IMR-90 (cell line): ENCODE measurements at regions not wholly inside any gene's neighbourhood (a gene's known extent, or its start where the extent isn't known, plus 50 kb on each side); places are given as distances from the start of the nearest gene placed in this dataset.

Experiments
- ATAC-seq: fragments of 200-7000 bp; cut with Tn5 transposase; 2 replicates; pipeline ENCODE4 v1.9.1; 2020; ENCODE audit warnings: low read depth, mild to moderate bottlenecking, moderate library complexity
- BruUV-seq: library from RNA; stranded (reverse); fragments of 400-500 nt; replicated peaks from 2 replicates; lab custom pipeline; 2021; lab: Mats Ljungman, UMichigan
- CTCF ChIA-PET: fragments of 300-600 bp; formaldehyde crosslinking; extraction: SDS; loops from one replicate; lab custom pipeline; 2021; ENCODE audit warnings: antibody characterized with exemption; lab: Yijun Ruan, JAX
- POLR2A ChIA-PET: fragments of 300-600 bp; sonication (Branson Sonifier 250); formaldehyde crosslinking; loops from one replicate; lab custom pipeline; 2022; ENCODE audit warnings: antibody characterized with exemption; ENCODE audit not compliant: unreplicated experiment; lab: Charles Lee
- DNase-seq: peaks from one replicate; pipeline ENCODE4 v3.0.0; 2013
- H2AFZ ChIP-seq: replicated peaks from 2 replicates; pipeline ENCODE3; 2013; ENCODE audit warnings: low read length, mild to moderate bottlenecking; ENCODE audit not compliant: poor library complexity
- H2AK5ac ChIP-seq: 2 replicates; pipeline ENCODE4 v1.6.1; 2013; ENCODE audit warnings: low read depth, low read length, inconsistent platforms
- H2AK9ac ChIP-seq: replicated peaks from 2 replicates; pipeline ENCODE3; 2013; ENCODE audit warnings: mild to moderate bottlenecking, low read depth, low read length, moderate library complexity; ENCODE audit not compliant: poor library complexity
- H2BK120ac ChIP-seq: 2 replicates; pipeline ENCODE4 v1.6.1; 2013; ENCODE audit warnings: low read depth, low read length, inconsistent platforms
- H2BK15ac ChIP-seq: 3 replicates; pipeline ENCODE4 v1.6.1; 2013; ENCODE audit warnings: low read depth, low read length, inconsistent platforms
- H2BK20ac ChIP-seq: 2 replicates; pipeline ENCODE4 v1.6.1; 2013; ENCODE audit warnings: low read depth, mild to moderate bottlenecking, inconsistent platforms, low read length, moderate library complexity
- H2BK5ac ChIP-seq: 2 replicates; pipeline ENCODE4 v1.6.1; 2013; ENCODE audit warnings: mild to moderate bottlenecking, low read depth, low read length, inconsistent platforms; ENCODE audit not compliant: poor library complexity, severe bottlenecking
- H3K14ac ChIP-seq: replicated peaks from 2 replicates; pipeline ENCODE4 v1.6.1; 2013; ENCODE audit warnings: low read depth, low read length, inconsistent platforms
- H3K18ac ChIP-seq: 2 replicates; pipeline ENCODE4 v1.6.1; 2013; ENCODE audit warnings: low read depth, low read length, control low read depth
- H3K23ac ChIP-seq: 2 replicates; pipeline ENCODE4 v1.6.1; 2013; ENCODE audit warnings: low read depth, low read length, inconsistent platforms
- H3K27ac ChIP-seq: 2 replicates; pipeline ENCODE4 v1.5.1; 2013; ENCODE audit warnings: mild to moderate bottlenecking, control low read depth, low read length; ENCODE audit not compliant: insufficient read depth
- H3K27me3 ChIP-seq: 2 replicates; pipeline ENCODE4 v1.6.1; 2013; ENCODE audit warnings: low read length; ENCODE audit not compliant: control insufficient read depth, insufficient read depth
- H3K36me3 ChIP-seq: 2 replicates; pipeline ENCODE4 v1.6.1; 2013; ENCODE audit warnings: low read length, mixed read lengths; ENCODE audit not compliant: control insufficient read depth, insufficient read depth
- H3K4ac ChIP-seq: 2 replicates; pipeline ENCODE4 v1.6.1; 2013; ENCODE audit warnings: low read depth, low read length, inconsistent platforms
- H3K4me1 ChIP-seq: 2 replicates; pipeline ENCODE4 v1.6.1; 2013; ENCODE audit warnings: low read length, mixed read lengths; ENCODE audit not compliant: control insufficient read depth, insufficient read depth
- H3K4me2 ChIP-seq: 2 replicates; pipeline ENCODE4 v1.6.1; 2013; ENCODE audit warnings: low read depth, mild to moderate bottlenecking, control low read depth, low read length, moderate library complexity
- H3K4me3 ChIP-seq: 2 replicates; pipeline ENCODE4 v1.5.1; 2013; ENCODE audit warnings: low read depth, mild to moderate bottlenecking, control low read depth, low read length, moderate library complexity; ENCODE audit not compliant: insufficient read depth
- H3K56ac ChIP-seq: 2 replicates; pipeline ENCODE4 v1.6.1; 2013; ENCODE audit warnings: low read length, inconsistent platforms; ENCODE audit not compliant: insufficient read depth; ENCODE audit errors: extremely low read depth
- H3K79me1 ChIP-seq, 2 experiments: 2 replicates each; pipeline ENCODE4 v1.6.1; 2013; ENCODE audit warnings: low read length in 2 of 2, inconsistent platforms in 1 of 2, low read depth in 1 of 2
- H3K9ac ChIP-seq: 2 replicates; pipeline ENCODE4 v1.6.1; 2013; ENCODE audit warnings: low read depth, low read length, control low read depth
- H3K9me1 ChIP-seq: 2 replicates; pipeline ENCODE4 v1.6.1; 2013; ENCODE audit warnings: low read length, inconsistent platforms; ENCODE audit not compliant: insufficient read depth
- H3K9me3 ChIP-seq: 2 replicates; pipeline ENCODE4 v1.6.1; 2013; ENCODE audit warnings: low read length; ENCODE audit not compliant: control insufficient read depth, insufficient read depth
- H4K20me1 ChIP-seq: 2 replicates; pipeline ENCODE4 v1.6.1; 2013; ENCODE audit warnings: low read length, inconsistent platforms; ENCODE audit not compliant: insufficient read depth
- H4K5ac ChIP-seq: 2 replicates; pipeline ENCODE4 v1.6.1; 2013; ENCODE audit warnings: mild to moderate bottlenecking, low read depth, low read length, control low read depth
- H4K8ac ChIP-seq, 2 experiments: 2 replicates each; pipeline ENCODE4 v1.6.1; 2013; ENCODE audit warnings: low read depth in 2 of 2, low read length in 2 of 2, control low read depth in 1 of 2, inconsistent platforms in 1 of 2
- H4K91ac ChIP-seq: 2 replicates; pipeline ENCODE4 v1.6.1; 2013; ENCODE audit warnings: low read depth, low read length, inconsistent platforms; ENCODE audit not compliant: insufficient read depth
- BHLHE40 ChIP-seq: fragments of 150-350 bp; IDR thresholded peaks from 2 replicates; pipeline ENCODE4 v1.6.1; 2016; ENCODE audit warnings: mild to moderate bottlenecking, low read depth, low read length
- CEBPB ChIP-seq: IDR thresholded peaks from 2 replicates; pipeline ENCODE4 v1.6.1; 2012; ENCODE audit warnings: low read depth, low read length, improper control_type of control experiment
- ELK1 ChIP-seq: fragments of 150-350 bp; IDR thresholded peaks from 2 replicates; pipeline ENCODE4 v1.6.1; 2016; ENCODE audit warnings: low read depth, mild to moderate bottlenecking, low read length, moderate library complexity, borderline replicate concordance
- MXI1 ChIP-seq: IDR thresholded peaks from 2 replicates; pipeline ENCODE4 v1.6.1; 2012; ENCODE audit warnings: low read depth, mild to moderate bottlenecking, low read length, moderate library complexity, borderline replicate concordance
- POLR2A ChIP-seq: IDR thresholded peaks from 2 replicates; pipeline ENCODE4 v1.6.1; 2012; ENCODE audit warnings: mild to moderate bottlenecking, low read depth, low read length
- RAD21 ChIP-seq: IDR thresholded peaks from 2 replicates; pipeline ENCODE4 v1.6.1; 2012; ENCODE audit warnings: low read length, improper control_type of control experiment
- RFX5 ChIP-seq: IDR thresholded peaks from 2 replicates; pipeline ENCODE4 v1.8.0; 2012; ENCODE audit warnings: low read depth, mild to moderate bottlenecking, low read length, moderate library complexity
- WGBS, 2 experiments: methylation state at CpG; one replicate each; pipeline versions ENCODE4 v1.1.5 to v1.1.7; 2013; ENCODE audit warnings: missing lambda C conversion rate in 2 of 2; ENCODE audit not compliant: insufficient read length in 1 of 2; ENCODE audit errors: extremely low coverage in 2 of 2; 5-methylcytosine and 5-hydroxymethylcytosine counted together
- dilution Hi-C: fragments of 300-500 bp; cut with HindIII; formaldehyde crosslinking; loops from one replicate; pipeline ENCODE4 v1.14.3; 2018; ENCODE audit warnings: low sequenced_read_pairs; ENCODE audit not compliant: unreplicated experiment
- in situ Hi-C: fragments of 300-500 bp; cut with MboI; formaldehyde crosslinking; loops from 3 replicates; pipeline ENCODE4 v1.14.3; 2019; ENCODE audit warnings: low sequenced_read_pairs, inconsistent platforms, mixed read lengths
- intact Hi-C: fragments of 100-400 bp; cut with micrococcal nuclease; formaldehyde crosslinking; loops from 2 replicates; pipeline ENCODE4 v1.10.0; 2022
- TF ChIP-seq, protein P1 (sequence below): conservative IDR thresholded peaks from 2 replicates; pipeline ENCODE4 v1.5.1; 2012; ENCODE audit warnings: mild to moderate bottlenecking, low read depth, low read length, improper control_type of control experiment

DNA sequence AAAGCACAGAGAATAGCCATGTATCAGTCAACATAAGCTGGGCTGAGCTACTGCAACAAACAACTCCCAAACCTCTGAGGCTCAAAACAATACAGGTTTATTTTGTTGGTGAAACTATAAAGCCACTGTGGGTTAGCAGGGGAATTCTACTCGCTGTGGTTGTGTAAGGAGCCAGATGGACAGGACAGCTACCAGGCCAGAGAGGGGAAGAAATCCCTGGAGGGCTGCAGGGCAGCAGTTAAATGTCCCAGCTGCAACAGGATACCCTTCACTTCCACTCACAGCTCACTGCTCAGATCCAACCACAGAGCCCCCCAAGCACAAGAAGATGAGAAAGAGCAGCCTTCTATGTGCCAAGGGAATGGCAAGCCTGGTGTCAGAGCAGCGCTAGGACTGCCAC, 245.9 kb upstream of the RAB6C start:
- H3K4me3 ChIP-seq: no peak overlapping the region
- TF ChIP-seq BHLHE40: no peak
- no peak for TF ChIP-seq RAD21
- no peak for TF ChIP-seq ELK1
- TF ChIP-seq, protein P1, sequence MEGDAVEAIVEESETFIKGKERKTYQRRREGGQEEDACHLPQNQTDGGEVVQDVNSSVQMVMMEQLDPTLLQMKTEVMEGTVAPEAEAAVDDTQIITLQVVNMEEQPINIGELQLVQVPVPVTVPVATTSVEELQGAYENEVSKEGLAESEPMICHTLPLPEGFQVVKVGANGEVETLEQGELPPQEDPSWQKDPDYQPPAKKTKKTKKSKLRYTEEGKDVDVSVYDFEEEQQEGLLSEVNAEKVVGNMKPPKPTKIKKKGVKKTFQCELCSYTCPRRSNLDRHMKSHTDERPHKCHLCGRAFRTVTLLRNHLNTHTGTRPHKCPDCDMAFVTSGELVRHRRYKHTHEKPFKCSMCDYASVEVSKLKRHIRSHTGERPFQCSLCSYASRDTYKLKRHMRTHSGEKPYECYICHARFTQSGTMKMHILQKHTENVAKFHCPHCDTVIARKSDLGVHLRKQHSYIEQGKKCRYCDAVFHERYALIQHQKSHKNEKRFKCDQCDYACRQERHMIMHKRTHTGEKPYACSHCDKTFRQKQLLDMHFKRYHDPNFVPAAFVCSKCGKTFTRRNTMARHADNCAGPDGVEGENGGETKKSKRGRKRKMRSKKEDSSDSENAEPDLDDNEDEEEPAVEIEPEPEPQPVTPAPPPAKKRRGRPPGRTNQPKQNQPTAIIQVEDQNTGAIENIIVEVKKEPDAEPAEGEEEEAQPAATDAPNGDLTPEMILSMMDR: no peak
- no peak for TF ChIP-seq POLR2A
- TF ChIP-seq MXI1: no peak
- no peak for TF ChIP-seq CEBPB
- TF ChIP-seq RFX5: no peak
- H2AFZ ChIP-seq: no peak overlapping the region
- ATAC-seq (no peak), DNase-seq (no peak)
- H3K79me1 ChIP-seq: no peaks in the 10 kb centered on the region
- H2AK5ac ChIP-seq: no peak overlapping the region
- no peak overlapping the region for H3K14ac ChIP-seq
- POLR2A ChIA-PET: no interaction called here
- H3K4me1 ChIP-seq: no peaks in the 10 kb centered on the region
- no peak overlapping the region for H2BK5ac ChIP-seq
- no peak overlapping the region for H3K27ac ChIP-seq
- WGBS, 2 experiments: no CpG with 5 or more reads among the region's 2 CpGs
- H3K9me3 ChIP-seq: peaks cover 27% of the 10 kb centered on the region
- H2AK9ac ChIP-seq: no peak overlapping the region
- H3K4me2 ChIP-seq: no peak overlapping the region
- no peak overlapping the region for H2BK15ac ChIP-seq
- no peak overlapping the region for H4K8ac ChIP-seq
- no peaks in the 10 kb centered on the region; the same call in 1 of the 2 replicates for H4K20me1 ChIP-seq
- no peak overlapping the region for H2BK120ac ChIP-seq
- H3K18ac ChIP-seq: no peak overlapping the region
- no peak overlapping the region for H4K91ac ChIP-seq
- no TSS peak for BruUV-seq
- H3K4ac ChIP-seq: no peak overlapping the region
- no peak overlapping the region for H3K23ac ChIP-seq
- no peaks in the 10 kb centered on the region for H3K9me1 ChIP-seq
- CTCF ChIA-PET: no interaction called here
- intact Hi-C loops: no loop called here
- H3K9ac ChIP-seq: no peak overlapping the region
- dilution Hi-C loops: no loop called here
- H4K5ac ChIP-seq: no peak overlapping the region
- in situ Hi-C loops: no loop called here
- no peaks in the 10 kb centered on the region for H3K36me3 ChIP-seq
- no peaks in the 10 kb centered on the region for H3K27me3 ChIP-seq
- H3K56ac ChIP-seq: no peak overlapping the region
- no peak overlapping the region for H2BK20ac ChIP-seq
